A673 (cell line): ENCODE measurements at regions not wholly inside any gene's neighbourhood (a gene's known extent, or its start where the extent isn't known, plus 50 kb on each side); places are given as distances from the start of the nearest gene placed in this dataset.

Source experiments
- BruUV-seq: library from RNA; stranded (reverse); fragments of 400-500 nt; replicated peaks from 2 replicates; lab custom pipeline; 2021; lab: Mats Ljungman, UMichigan
- CTCF ChIA-PET: fragments of 300-600 bp; sonication (Branson Sonifier 250); formaldehyde crosslinking; loops from one replicate; lab custom pipeline; 2022; ENCODE audit warnings: antibody characterized with exemption; lab: Charles Lee
- POLR2A ChIA-PET: fragments of 300-600 bp; sonication (Branson Sonifier 250); formaldehyde crosslinking; loops from one replicate; lab custom pipeline; 2022; ENCODE audit warnings: antibody characterized with exemption; ENCODE audit not compliant: low non-redundant PET; lab: Charles Lee
- DNase-seq: peaks from one replicate; pipeline ENCODE4 v3.0.0-alpha.2; 2015; ENCODE audit warnings: low spot score
- H3K27ac ChIP-seq: fragments of 200-600 bp; sonication (generic); 2 replicates; pipeline ENCODE4 v1.5.1; 2016; ENCODE audit warnings: mixed run types, low read depth, mild to moderate bottlenecking, mixed read lengths, antibody characterized with exemption, low read length; ENCODE audit not compliant: poor library complexity, severe bottlenecking
- H3K27me3 ChIP-seq: fragments of 200-600 bp; sonication (generic); replicated peaks from 2 replicates; pipeline ENCODE4 v1.6.1; 2017; ENCODE audit warnings: mixed run types, low read depth, mild to moderate bottlenecking, mixed read lengths, antibody characterized with exemption, low read length; ENCODE audit not compliant: insufficient read depth, poor library complexity
- H3K36me3 ChIP-seq: fragments of 200-600 bp; sonication (generic); 2 replicates; pipeline ENCODE4 v1.6.1; 2016; ENCODE audit warnings: mixed run types, mild to moderate bottlenecking, mixed read lengths, antibody characterized with exemption, low read length; ENCODE audit not compliant: insufficient read depth, poor library complexity, severe bottlenecking
- H3K4me1 ChIP-seq: fragments of 200-600 bp; sonication (generic); 2 replicates; pipeline ENCODE4 v1.6.1; 2017; ENCODE audit warnings: mixed run types, mild to moderate bottlenecking, mixed read lengths, antibody characterized with exemption, low read length; ENCODE audit not compliant: insufficient read depth, poor library complexity, severe bottlenecking
- H3K4me3 ChIP-seq: fragments of 200-600 bp; sonication (generic); 2 replicates; pipeline ENCODE4 v1.5.1; 2016; ENCODE audit warnings: low read depth, mixed run types, mild to moderate bottlenecking, mixed read lengths, low read length; ENCODE audit not compliant: poor library complexity, severe bottlenecking
- H3K9me3 ChIP-seq: fragments of 200-600 bp; sonication (generic); 2 replicates; pipeline ENCODE4 v1.6.1; 2016; ENCODE audit warnings: mixed run types, low read depth, mild to moderate bottlenecking, mixed read lengths, antibody characterized with exemption, low read length; ENCODE audit not compliant: poor library complexity, severe bottlenecking
- EZH2 ChIP-seq: fragments of 200-600 bp; sonication (generic); IDR thresholded peaks from 2 replicates; pipeline ENCODE4 v1.6.1; 2017; ENCODE audit warnings: borderline replicate concordance, low read depth, mild to moderate bottlenecking, mixed read lengths, antibody characterized with exemption, low read length; ENCODE audit not compliant: poor library complexity, severe bottlenecking
- intact Hi-C: fragments of 100-400 bp; cut with micrococcal nuclease; formaldehyde crosslinking; loops from one replicate; pipeline ENCODE4 v1.10.0; 2022; ENCODE audit not compliant: unreplicated experiment
- TF ChIP-seq, protein P1 (sequence below): fragments of 300-800, 200-600 bp; sonication (generic); conservative IDR thresholded peaks from 2 replicates; pipeline ENCODE4 v1.5.1; 2017; ENCODE audit warnings: low read depth, mild to moderate bottlenecking, antibody characterized with exemption, low read length, moderate library complexity, mixed read lengths

DNA sequence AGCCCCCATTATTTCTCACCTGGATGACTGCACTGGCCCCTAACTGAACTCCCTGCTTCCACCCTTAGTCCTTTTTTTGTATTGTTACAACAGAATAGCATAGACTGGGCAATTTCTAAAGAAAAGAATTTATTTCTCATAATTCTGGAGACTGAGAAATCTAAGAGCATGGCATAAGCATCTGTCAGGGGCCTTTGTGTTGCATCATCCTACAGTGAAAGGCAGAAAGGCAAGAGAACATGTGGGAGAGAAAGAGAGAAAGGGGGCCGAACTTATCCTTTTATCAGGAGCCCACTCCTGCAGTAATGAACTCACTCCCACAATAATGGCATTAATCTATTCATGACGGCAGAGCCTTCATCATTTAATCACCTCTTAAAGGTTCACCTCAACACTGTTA is 122.1 kb downstream of the EFNB1 start:
- Histone ChIP-seq H3K27me3 (no peaks in the 10 kb centered on the region), H3K36me3 (no peaks in the 10 kb centered on the region), H3K27ac (no peak overlapping the region), H3K9me3 (peaks cover 4% of the 10 kb centered on the region), H3K4me1 (no peaks in the 10 kb centered on the region), H3K4me3 (no peak overlapping the region)
- intact Hi-C loops: no loop called here
- TF ChIP-seq EZH2: no peak
- TF ChIP-seq, protein P1, sequence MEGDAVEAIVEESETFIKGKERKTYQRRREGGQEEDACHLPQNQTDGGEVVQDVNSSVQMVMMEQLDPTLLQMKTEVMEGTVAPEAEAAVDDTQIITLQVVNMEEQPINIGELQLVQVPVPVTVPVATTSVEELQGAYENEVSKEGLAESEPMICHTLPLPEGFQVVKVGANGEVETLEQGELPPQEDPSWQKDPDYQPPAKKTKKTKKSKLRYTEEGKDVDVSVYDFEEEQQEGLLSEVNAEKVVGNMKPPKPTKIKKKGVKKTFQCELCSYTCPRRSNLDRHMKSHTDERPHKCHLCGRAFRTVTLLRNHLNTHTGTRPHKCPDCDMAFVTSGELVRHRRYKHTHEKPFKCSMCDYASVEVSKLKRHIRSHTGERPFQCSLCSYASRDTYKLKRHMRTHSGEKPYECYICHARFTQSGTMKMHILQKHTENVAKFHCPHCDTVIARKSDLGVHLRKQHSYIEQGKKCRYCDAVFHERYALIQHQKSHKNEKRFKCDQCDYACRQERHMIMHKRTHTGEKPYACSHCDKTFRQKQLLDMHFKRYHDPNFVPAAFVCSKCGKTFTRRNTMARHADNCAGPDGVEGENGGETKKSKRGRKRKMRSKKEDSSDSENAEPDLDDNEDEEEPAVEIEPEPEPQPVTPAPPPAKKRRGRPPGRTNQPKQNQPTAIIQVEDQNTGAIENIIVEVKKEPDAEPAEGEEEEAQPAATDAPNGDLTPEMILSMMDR: no peak
- POLR2A ChIA-PET: no interaction called here
- DNase-seq: no peak
- no TSS peak for BruUV-seq
- CTCF ChIA-PET: no interaction called here

DNA sequence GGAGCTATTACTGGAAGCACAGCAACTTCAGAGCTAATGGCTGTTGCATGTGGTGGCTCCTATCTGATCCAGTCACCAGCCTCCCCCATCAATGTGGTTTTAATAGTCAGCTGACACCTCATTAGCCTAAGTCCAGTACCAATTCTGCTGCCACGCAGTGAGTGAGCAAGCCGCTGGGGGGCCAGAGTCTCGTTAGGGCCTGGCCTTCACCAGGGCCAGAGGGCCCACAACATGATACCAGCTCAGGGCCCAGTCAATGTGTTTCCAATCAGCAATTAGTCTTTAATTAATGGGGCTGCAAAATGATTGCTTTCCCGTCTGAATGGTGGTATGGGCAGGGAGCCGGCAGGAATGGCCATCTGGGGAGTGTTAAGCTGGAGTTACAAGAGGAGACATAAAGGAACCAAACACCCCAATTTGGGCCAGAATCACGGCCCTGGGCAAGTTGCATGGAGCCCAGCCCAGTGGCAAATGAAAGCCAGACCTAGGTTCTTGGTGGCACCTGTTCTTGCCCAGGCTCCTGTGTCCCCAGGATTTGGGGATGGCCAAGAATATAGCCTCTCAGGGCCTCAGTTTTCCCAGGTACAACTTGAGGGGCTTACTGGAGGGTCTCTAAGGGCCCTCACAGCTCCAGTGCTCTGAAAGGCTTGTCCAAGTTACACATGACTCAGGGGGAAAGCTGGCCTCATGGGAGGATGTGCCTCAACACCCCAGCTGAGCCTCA is 119.2 kb downstream of the EFNB1 start:
- Histone ChIP-seq H3K36me3 (no peaks in the 10 kb centered on the region), H3K27ac (no peak overlapping the region), H3K4me1 (no peaks in the 10 kb centered on the region), H3K9me3 (no peaks in the 10 kb centered on the region), H3K27me3 (no peaks in the 10 kb centered on the region), H3K4me3 (no peak overlapping the region)
- no peak for TF ChIP-seq EZH2
- TF ChIP-seq, protein P1: no peak
- DNase-seq: no peak
- no TSS peak for BruUV-seq
- intact Hi-C loops: no loop called here
- CTCF ChIA-PET: no interaction called here
- POLR2A ChIA-PET: no interaction called here

DNA sequence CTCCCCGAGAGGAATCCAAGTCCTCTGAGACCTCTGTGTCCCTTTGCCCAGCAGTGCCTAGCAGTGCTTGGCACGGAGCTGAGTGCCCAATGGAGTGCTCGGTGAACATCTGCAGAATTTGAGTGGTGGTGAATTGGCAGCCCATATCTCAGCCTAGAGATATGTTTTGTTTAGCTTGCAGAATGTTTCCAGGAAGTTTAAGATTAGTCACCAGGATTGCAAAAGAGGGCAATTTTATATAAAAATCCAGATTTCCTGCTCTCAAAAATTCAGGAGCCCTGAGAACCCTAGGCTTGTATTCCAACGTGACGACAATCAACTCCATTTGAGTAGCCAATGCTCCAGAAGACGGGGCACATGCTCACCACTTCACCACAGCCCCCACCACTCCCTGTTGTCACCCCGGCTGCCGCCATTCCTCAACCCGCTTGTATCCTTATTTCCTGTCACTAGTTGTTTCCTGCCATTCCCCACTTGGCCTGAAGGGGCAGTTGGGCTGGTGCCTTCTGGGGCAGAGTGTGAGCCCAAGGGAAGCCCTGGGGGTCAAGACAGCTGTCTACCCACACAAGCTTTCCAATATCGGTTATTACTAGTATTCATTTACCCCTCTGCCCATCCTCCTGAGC is 116.9 kb downstream of the EFNB1 start:
- H3K9me3 ChIP-seq: no peaks in the 10 kb centered on the region
- no peaks in the 10 kb centered on the region for H3K4me1 ChIP-seq
- H3K27me3 ChIP-seq: no peaks in the 10 kb centered on the region
- TF ChIP-seq, protein P1: peak; percentile 32
- no peak for TF ChIP-seq EZH2
- ChIA-PET POLR2A (no interaction called here), CTCF (no interaction called here)
- DNase-seq: peak; percentile 33
- no peak overlapping the region for H3K4me3 ChIP-seq
- no peak overlapping the region for H3K27ac ChIP-seq
- no peaks in the 10 kb centered on the region for H3K36me3 ChIP-seq
- no TSS peak for BruUV-seq
- intact Hi-C loops: no loop called here
